Peyer's patch (tissue), 4 donors: ENCODE measurements at regions not wholly inside any gene's neighbourhood (a gene's known extent, or its start where the extent isn't known, plus 50 kb on each side); places are given as distances from the start of the nearest gene placed in this dataset.

ENCODE experiments used
- POLR2A ChIP-seq, 2 donors: fragments of 450-650 bp; IDR thresholded peaks; one replicate each; pipeline ENCODE4 v1.5.1; 2017; ENCODE audit warnings: antibody characterized with exemption in 2 of 2, mild to moderate bottlenecking in 2 of 2, moderate library complexity in 2 of 2
- TF ChIP-seq, protein P1 (sequence below), 6 experiments: fragments of 450-650 bp in 4 of 6; fragments of 200-600 bp in 2 of 6; sonication (generic) in 1 of 6; IDR thresholded peaks; one replicate each; pipeline ENCODE4 v1.5.1; 2017 to 2019; ENCODE audit warnings: antibody characterized with exemption in 6 of 6, mild to moderate bottlenecking in 3 of 6, moderate library complexity in 1 of 6

- TF ChIP-seq, protein P1, sequence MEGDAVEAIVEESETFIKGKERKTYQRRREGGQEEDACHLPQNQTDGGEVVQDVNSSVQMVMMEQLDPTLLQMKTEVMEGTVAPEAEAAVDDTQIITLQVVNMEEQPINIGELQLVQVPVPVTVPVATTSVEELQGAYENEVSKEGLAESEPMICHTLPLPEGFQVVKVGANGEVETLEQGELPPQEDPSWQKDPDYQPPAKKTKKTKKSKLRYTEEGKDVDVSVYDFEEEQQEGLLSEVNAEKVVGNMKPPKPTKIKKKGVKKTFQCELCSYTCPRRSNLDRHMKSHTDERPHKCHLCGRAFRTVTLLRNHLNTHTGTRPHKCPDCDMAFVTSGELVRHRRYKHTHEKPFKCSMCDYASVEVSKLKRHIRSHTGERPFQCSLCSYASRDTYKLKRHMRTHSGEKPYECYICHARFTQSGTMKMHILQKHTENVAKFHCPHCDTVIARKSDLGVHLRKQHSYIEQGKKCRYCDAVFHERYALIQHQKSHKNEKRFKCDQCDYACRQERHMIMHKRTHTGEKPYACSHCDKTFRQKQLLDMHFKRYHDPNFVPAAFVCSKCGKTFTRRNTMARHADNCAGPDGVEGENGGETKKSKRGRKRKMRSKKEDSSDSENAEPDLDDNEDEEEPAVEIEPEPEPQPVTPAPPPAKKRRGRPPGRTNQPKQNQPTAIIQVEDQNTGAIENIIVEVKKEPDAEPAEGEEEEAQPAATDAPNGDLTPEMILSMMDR (IDR thresholded peaks at IDR 0.05): no peak
- TF ChIP-seq POLR2A (IDR thresholded peaks at IDR 0.05): no peak
These were observed 546.3 kb downstream of the BCL11B start for GRCh38 chr14:98725676-98726075.
